Subcutaneous abdominal adipose tissue (tissue), 5 donors: ENCODE measurements at regions not wholly inside any gene's neighbourhood (a gene's known extent, or its start where the extent isn't known, plus 50 kb on each side); places are given as distances from the start of the nearest gene placed in this dataset.

Experiments used
- H3K27ac ChIP-seq: one replicate; pipeline ENCODE4 v1.7.0; 2013; ENCODE audit warnings: low read depth, mild to moderate bottlenecking, inconsistent platforms, low read length, moderate library complexity
- H3K27me3 ChIP-seq, 5 donors: one replicate each; pipeline ENCODE4 v1.7.0; 2013; ENCODE audit warnings: low read length in 5 of 5, inconsistent platforms in 1 of 5; ENCODE audit not compliant: control insufficient read depth in 5 of 5, insufficient read depth in 4 of 5
- H3K36me3 ChIP-seq, 5 donors: one replicate each; pipeline ENCODE4 v1.7.0; 2013; ENCODE audit warnings: low read length in 5 of 5; ENCODE audit not compliant: control insufficient read depth in 5 of 5, insufficient read depth in 5 of 5
- H3K4me1 ChIP-seq, 5 donors: one replicate each; pipeline ENCODE4 v1.7.0; 2013; ENCODE audit warnings: low read length in 5 of 5, mild to moderate bottlenecking in 3 of 5, moderate library complexity in 1 of 5; ENCODE audit not compliant: control insufficient read depth in 5 of 5, insufficient read depth in 5 of 5
- H3K4me3 ChIP-seq, 5 donors: one replicate each; pipeline ENCODE4 v1.7.0; 2013; ENCODE audit warnings: low read length in 5 of 5, low read depth in 1 of 5
- H3K9ac ChIP-seq, 5 donors: one replicate each; pipeline ENCODE4 v1.7.0; 2013; ENCODE audit warnings: low read length in 5 of 5, mild to moderate bottlenecking in 4 of 5, moderate library complexity in 3 of 5
- H3K9me3 ChIP-seq, 5 donors: one replicate each; pipeline ENCODE4 v1.7.0; 2013; ENCODE audit warnings: low read length in 5 of 5; ENCODE audit not compliant: control insufficient read depth in 5 of 5
- donor health status: healthy.
- donor health status: healthy.
- donor health status: healthy.
- donor health status: healthy.
- donor health status: healthy.

GRCh38 chr11:106322106-106322505 lies 244.6 kb downstream of the AASDHPPT start:
- no peak overlapping the region for H3K9ac ChIP-seq
- no peaks in the 10 kb centered on the region for H3K4me1 ChIP-seq
- no peak overlapping the region for H3K27ac ChIP-seq
- H3K4me3 ChIP-seq = no peak overlapping the region
- H3K36me3 ChIP-seq = no peaks in the 10 kb centered on the region
- peaks cover 0 to 3% (median 0%) of the 10 kb centered on the region in 5 donors for H3K9me3 ChIP-seq
- H3K27me3 ChIP-seq = no peaks in the 10 kb centered on the region

DNA sequence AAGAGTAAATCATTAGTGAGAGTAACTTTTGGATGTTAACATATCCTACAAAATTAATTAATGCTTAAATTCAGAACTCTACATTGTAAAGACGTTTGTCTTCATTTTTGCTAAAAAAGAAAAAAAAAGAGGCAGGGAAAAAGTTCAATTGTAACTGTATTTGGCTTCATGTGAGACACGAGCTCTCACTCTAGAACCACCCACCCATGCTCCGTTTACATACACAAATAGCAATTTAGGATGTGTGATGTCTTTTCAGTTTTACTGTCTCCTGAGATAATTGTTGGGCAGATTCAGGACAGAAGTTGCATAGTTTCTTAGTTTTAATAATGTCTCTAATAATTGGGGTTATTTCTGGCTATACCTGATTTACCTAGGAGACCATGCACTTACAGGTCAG lies 248.6 kb downstream of the AASDHPPT start:
- H3K36me3 ChIP-seq = no peaks in the 10 kb centered on the region
- no peak overlapping the region for H3K4me3 ChIP-seq
- H3K27me3 ChIP-seq = no peaks in the 10 kb centered on the region
- no peaks in the 10 kb centered on the region for H3K4me1 ChIP-seq
- H3K9me3 ChIP-seq = peaks cover 0 to 3% (median 0%) of the 10 kb centered on the region in 5 donors
- H3K27ac ChIP-seq = no peak overlapping the region
- no peak overlapping the region for H3K9ac ChIP-seq

DNA sequence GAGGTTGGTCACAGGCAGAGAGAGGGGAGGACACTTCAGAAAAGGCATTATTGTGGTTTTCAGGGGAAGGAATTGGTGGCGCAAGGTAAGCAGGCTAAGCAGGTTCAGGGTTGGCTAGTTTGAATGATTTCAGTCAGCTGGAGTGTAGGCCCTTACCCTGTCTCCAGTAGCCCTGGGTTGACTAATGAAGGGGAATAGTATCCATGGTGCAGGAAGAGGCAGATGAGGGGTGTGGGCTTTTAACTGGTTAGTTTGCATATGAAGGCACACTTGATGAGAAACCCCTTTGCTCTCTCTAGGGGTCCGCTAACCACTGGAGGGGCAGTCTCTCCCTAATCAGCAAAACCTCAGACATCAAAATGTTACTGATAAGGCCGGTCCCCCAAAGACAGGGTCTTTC lies 249.7 kb downstream of the AASDHPPT start:
- no peaks in the 10 kb centered on the region for H3K4me1 ChIP-seq
- no peaks in the 10 kb centered on the region for H3K27me3 ChIP-seq
- peaks cover 0 to 3% (median 0%) of the 10 kb centered on the region in 5 donors for H3K9me3 ChIP-seq
- H3K27ac ChIP-seq = no peak overlapping the region
- H3K9ac ChIP-seq = no peak overlapping the region
- no peak overlapping the region for H3K4me3 ChIP-seq
- no peaks in the 10 kb centered on the region for H3K36me3 ChIP-seq

DNA sequence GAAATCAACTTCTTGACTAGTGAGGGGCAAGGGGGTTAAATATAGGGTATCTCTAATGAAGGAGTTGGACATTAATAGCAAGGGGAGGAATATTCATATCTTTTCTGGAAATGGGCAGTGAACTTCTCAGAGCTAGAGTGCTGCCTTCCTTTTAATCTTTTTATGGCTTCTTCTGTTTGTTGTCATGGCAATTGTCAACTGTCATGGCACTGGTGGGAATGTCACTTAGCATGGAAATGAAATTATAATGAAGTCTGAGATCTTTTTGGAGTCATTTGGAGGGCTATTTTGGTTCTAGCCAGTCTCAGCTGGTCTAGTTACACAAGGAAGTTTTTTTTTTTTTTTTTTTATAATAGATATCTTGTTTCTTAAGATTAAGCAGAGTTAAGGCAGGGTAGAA lies 250.2 kb downstream of the AASDHPPT start:
- H3K4me3 ChIP-seq = no peak overlapping the region
- H3K36me3 ChIP-seq = no peaks in the 10 kb centered on the region
- H3K9me3 ChIP-seq = peaks cover 0 to 3% (median 0%) of the 10 kb centered on the region in 5 donors
- no peaks in the 10 kb centered on the region for H3K27me3 ChIP-seq
- H3K9ac ChIP-seq = no peak overlapping the region
- no peaks in the 10 kb centered on the region for H3K4me1 ChIP-seq
- no peak overlapping the region for H3K27ac ChIP-seq

GRCh38 chr11:106329273-106330018 lies 252.0 kb downstream of the AASDHPPT start:
- Histone ChIP-seq H3K4me3 (no peak overlapping the region), H3K9ac (no peak overlapping the region), H3K4me1 (no peaks in the 10 kb centered on the region), H3K27ac (no peak overlapping the region), H3K27me3 (no peaks in the 10 kb centered on the region), H3K9me3 (no peaks in the 10 kb centered on the region), H3K36me3 (no peaks in the 10 kb centered on the region)

DNA sequence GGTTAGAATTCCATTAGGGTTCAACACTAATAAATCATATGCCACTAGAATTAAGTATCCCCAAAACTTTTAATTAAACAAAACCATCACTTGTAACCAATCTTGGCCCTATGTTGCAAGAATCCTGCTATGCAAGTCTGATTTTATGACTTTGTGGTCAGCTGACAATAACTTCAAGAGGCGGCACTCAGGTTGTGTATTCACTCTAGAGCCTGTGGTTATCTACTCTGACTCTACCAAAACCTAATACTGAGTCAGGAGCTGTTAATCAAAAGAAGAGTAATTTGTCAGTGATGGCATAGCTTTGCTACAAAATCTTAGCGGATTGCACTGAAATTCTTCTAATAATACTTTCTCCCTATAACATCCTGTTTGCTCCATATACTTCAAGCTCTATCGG lies 253.7 kb downstream of the AASDHPPT start:
- H3K4me1 ChIP-seq = no peaks in the 10 kb centered on the region

GRCh38 chr11:106333678-106334077 lies 256.2 kb downstream of the AASDHPPT start:
- H3K27me3 ChIP-seq = no peaks in the 10 kb centered on the region
- no peak overlapping the region for H3K4me3 ChIP-seq
- H3K9ac ChIP-seq = no peak overlapping the region
- no peaks in the 10 kb centered on the region for H3K4me1 ChIP-seq
- H3K9me3 ChIP-seq = no peaks in the 10 kb centered on the region
- H3K36me3 ChIP-seq = no peaks in the 10 kb centered on the region
- H3K27ac ChIP-seq = no peak overlapping the region

More for the DNA sequence above, 253.7 kb downstream of the AASDHPPT start:
- H3K9ac ChIP-seq = no peak overlapping the region
- H3K27ac ChIP-seq = no peak overlapping the region
- no peaks in the 10 kb centered on the region for H3K9me3 ChIP-seq
- no peaks in the 10 kb centered on the region for H3K27me3 ChIP-seq
- H3K36me3 ChIP-seq = no peaks in the 10 kb centered on the region
- H3K4me3 ChIP-seq = no peak overlapping the region

- Histone ChIP-seq H3K27me3 (no peaks in the 10 kb centered on the region), H3K9ac (no peak overlapping the region), H3K36me3 (no peaks in the 10 kb centered on the region), H3K4me1 (no peaks in the 10 kb centered on the region), H3K4me3 (no peak overlapping the region), H3K27ac (no peak overlapping the region), H3K9me3 (no peaks in the 10 kb centered on the region)
Observed at GRCh38 chr11:106344394-106344793, 266.9 kb downstream of the AASDHPPT start.

GRCh38 chr11:106344966-106345365 lies 267.5 kb downstream of the AASDHPPT start:
- no peaks in the 10 kb centered on the region for H3K4me1 ChIP-seq
- H3K4me3 ChIP-seq = no peak overlapping the region
- H3K9ac ChIP-seq = no peak overlapping the region
- H3K9me3 ChIP-seq = no peaks in the 10 kb centered on the region
- H3K36me3 ChIP-seq = no peaks in the 10 kb centered on the region
- no peak overlapping the region for H3K27ac ChIP-seq
- H3K27me3 ChIP-seq = no peaks in the 10 kb centered on the region

DNA sequence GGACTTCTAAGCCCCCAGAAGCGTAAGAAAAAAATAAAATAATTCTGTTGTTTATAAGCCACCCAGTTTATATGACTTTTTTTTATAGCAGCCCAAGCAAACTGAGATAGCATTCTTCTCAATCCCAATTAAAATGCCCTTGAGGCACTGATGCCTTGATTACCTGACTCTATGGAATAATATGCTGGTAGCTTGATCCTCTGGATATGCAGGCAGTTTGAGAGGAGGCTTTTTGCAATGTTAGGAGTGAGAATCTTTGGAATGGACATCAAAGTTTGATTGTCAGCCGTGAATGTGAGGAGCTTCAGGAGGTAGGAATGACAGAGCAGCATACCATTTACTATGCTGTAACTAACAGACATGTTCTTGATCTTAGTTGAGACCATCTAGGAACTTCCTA lies 275.6 kb downstream of the AASDHPPT start:
- H3K9me3 ChIP-seq = peaks cover 0 to 6% (median 0%) of the 10 kb centered on the region in 5 donors
- H3K4me1 ChIP-seq = no peaks in the 10 kb centered on the region
- H3K9ac ChIP-seq = no peak overlapping the region
- H3K27me3 ChIP-seq = no peaks in the 10 kb centered on the region
- no peak overlapping the region for H3K27ac ChIP-seq
- no peak overlapping the region for H3K4me3 ChIP-seq
- H3K36me3 ChIP-seq = no peaks in the 10 kb centered on the region
